Loucy (cell line): ENCODE measurements at regions not wholly inside any gene's neighbourhood (a gene's known extent, or its start where the extent isn't known, plus 50 kb on each side); places are given as distances from the start of the nearest gene placed in this dataset.
"Not testable (repeated sequence)": the region's sequence is repeated elsewhere in the genome, so short reads cannot be mapped to it uniquely, and the experiment has no call there.

Source experiments
- EZH2phosphoT487 ChIP-seq: fragments of 200-600 bp; IDR thresholded peaks from 2 replicates; pipeline ENCODE4 v1.6.1; 2018; ENCODE audit warnings: antibody characterized with exemption, mild to moderate bottlenecking, moderate library complexity, borderline replicate concordance
- TF ChIP-seq, protein P1 (sequence below): fragments of 200-600 bp; sonication (generic); conservative IDR thresholded peaks from 2 replicates; pipeline ENCODE4 v1.5.1; 2014; ENCODE audit warnings: mild to moderate bottlenecking, antibody characterized with exemption, low read length

DNA sequence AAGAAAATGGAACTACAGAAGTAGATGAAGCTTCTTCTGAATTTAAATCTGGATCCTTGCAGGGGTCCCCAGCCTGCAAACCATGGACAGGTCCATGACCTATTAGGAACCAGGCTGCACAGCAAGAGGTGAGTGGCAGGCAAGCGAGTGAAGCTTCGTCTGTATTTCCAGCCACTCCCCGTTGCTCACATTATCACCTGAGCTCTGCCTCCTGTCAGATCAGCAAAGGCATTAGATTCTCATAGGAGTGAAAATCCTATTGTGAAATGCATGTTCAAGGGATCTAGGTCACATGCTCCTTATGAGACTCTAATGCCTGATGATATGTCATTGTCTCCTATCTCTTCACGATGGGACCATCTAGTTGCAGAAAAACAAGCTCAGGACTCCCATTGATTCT lies 79.8 kb upstream of the MLN start:
- TF ChIP-seq, protein P1, sequence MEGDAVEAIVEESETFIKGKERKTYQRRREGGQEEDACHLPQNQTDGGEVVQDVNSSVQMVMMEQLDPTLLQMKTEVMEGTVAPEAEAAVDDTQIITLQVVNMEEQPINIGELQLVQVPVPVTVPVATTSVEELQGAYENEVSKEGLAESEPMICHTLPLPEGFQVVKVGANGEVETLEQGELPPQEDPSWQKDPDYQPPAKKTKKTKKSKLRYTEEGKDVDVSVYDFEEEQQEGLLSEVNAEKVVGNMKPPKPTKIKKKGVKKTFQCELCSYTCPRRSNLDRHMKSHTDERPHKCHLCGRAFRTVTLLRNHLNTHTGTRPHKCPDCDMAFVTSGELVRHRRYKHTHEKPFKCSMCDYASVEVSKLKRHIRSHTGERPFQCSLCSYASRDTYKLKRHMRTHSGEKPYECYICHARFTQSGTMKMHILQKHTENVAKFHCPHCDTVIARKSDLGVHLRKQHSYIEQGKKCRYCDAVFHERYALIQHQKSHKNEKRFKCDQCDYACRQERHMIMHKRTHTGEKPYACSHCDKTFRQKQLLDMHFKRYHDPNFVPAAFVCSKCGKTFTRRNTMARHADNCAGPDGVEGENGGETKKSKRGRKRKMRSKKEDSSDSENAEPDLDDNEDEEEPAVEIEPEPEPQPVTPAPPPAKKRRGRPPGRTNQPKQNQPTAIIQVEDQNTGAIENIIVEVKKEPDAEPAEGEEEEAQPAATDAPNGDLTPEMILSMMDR = not testable (repeated sequence)
- not testable (repeated sequence) for TF ChIP-seq EZH2phosphoT487
